GM12878 (cell line): ENCODE measurements at regions not wholly inside any gene's neighbourhood (a gene's known extent, or its start where the extent isn't known, plus 50 kb on each side); places are given as distances from the start of the nearest gene placed in this dataset.

Source experiments
- IRF4 ChIP-seq: IDR thresholded peaks from 2 replicates; pipeline ENCODE4 v1.6.1; 2011; ENCODE audit warnings: low read depth, low read length
- NRF1 ChIP-seq: conservative IDR thresholded peaks from 2 replicates; pipeline ENCODE4 v1.6.1; 2011; ENCODE audit warnings: mild to moderate bottlenecking, low read depth, low read length, improper control_type of control experiment
- POLR2A ChIP-seq: IDR thresholded peaks from 2 replicates; pipeline ENCODE4 v1.6.1; 2011; ENCODE audit warnings: low read depth, mild to moderate bottlenecking, low read length
- SREBF2 ChIP-seq: IDR thresholded peaks from 2 replicates; pipeline ENCODE4 v1.6.1; 2012; ENCODE audit warnings: mild to moderate bottlenecking, low read length
- ZNF207 ChIP-seq: fragments of 450-650 bp; IDR thresholded peaks from 2 replicates; pipeline ENCODE4 v1.6.1; 2014; ENCODE audit warnings: antibody characterized with exemption, mild to moderate bottlenecking, borderline replicate concordance
- TF ChIP-seq, protein P1 (sequence below): fragments of 450-650 bp; conservative IDR thresholded peaks from 2 replicates; pipeline ENCODE4 v1.6.1; 2017; ENCODE audit warnings: mild to moderate bottlenecking, moderate library complexity

DNA sequence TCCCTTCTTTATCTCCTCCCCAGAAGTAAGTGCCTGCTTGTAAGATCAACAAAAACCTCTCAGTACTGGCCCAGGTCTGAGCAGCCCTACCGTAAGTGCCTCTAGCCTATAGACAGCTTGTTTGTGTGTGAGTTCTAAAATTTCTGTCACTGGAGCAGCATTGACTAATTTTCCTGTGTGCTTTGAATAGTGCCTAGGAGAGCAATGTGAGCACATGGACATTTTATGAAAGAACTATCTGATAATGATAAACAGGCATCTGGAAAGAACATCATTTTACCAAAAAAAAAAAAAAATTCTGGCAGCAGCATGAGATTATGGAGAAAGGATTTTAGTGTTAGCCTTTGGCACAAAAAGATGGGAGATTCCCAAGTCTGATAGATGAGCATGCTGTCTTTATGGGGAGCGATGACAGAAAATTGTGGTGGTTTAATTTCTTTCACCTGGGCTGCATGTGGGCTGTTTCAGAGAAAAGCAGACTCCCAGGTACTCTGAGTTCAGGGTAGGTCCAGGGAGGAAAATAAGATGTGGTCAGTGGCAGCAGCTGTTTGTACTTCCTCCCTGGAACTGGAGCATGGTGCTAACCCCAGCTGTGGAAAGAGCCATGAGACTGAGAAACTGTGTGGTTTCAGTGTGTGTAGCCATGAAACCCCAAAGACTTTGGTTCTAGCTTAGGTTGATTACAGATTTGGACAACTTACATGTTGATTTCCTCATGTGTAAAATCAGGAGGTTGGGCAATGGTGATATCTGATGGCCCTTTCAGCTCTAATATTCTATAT, 419.9 kb downstream of the NTRK2 start:
- TF ChIP-seq NRF1 = no peak
- TF ChIP-seq, protein P1, sequence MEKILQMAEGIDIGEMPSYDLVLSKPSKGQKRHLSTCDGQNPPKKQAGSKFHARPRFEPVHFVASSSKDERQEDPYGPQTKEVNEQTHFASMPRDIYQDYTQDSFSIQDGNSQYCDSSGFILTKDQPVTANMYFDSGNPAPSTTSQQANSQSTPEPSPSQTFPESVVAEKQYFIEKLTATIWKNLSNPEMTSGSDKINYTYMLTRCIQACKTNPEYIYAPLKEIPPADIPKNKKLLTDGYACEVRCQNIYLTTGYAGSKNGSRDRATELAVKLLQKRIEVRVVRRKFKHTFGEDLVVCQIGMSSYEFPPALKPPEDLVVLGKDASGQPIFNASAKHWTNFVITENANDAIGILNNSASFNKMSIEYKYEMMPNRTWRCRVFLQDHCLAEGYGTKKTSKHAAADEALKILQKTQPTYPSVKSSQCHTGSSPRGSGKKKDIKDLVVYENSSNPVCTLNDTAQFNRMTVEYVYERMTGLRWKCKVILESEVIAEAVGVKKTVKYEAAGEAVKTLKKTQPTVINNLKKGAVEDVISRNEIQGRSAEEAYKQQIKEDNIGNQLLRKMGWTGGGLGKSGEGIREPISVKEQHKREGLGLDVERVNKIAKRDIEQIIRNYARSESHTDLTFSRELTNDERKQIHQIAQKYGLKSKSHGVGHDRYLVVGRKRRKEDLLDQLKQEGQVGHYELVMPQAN = no peak
- no peak for TF ChIP-seq IRF4
- no peak for TF ChIP-seq POLR2A
- no peak for TF ChIP-seq ZNF207
- no peak for TF ChIP-seq SREBF2
